ENCODE measurements at regions not wholly inside any gene's neighbourhood (a gene's known extent, or its start where the extent isn't known, plus 50 kb on each side); places are given as distances from the start of the nearest gene placed in this dataset.

DNA sequence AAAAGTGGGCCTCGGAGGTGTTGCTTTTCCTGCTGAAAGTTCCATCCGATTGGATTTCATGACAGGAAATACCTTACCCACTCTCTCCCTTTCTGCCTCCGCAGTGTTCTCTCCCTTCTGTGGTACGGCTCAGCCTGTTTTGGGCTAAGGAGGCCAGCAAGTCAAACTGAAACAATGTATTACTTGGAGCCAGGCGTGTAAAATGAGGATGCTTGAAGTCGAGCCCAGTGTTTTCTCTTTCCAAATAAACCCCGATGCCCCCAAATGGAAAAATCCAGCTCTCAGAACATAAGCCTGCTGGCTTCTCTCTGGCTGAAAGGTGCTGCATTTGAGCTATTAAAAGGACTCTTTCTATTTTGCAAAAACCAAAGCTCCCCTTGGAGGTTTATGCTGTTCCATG is 124.7 kb downstream of the ZNF664 start:
- Histone ChIP-seq H3K9me1 (ENCODE audit: control insufficient read depth, extremely low read depth, insufficient read depth, low read length) (no peaks in the 10 kb centered on the region), H3K79me2 (ENCODE audit: control insufficient read depth, insufficient read depth, low read length) (no peaks in the 10 kb centered on the region), H3K9ac (ENCODE audit: control insufficient read depth, extremely low read depth, insufficient read depth, low read length) (no peak overlapping the region), H2AFZ (ENCODE audit: control insufficient read depth, low read length) (no peak overlapping the region), H3K4me2 (ENCODE audit: control insufficient read depth, extremely low read depth, insufficient read depth, low read depth, low read length) (no peak overlapping the region), H4K20me1 (ENCODE audit: control insufficient read depth, extremely low read depth, insufficient read depth, low read length) (no peaks in the 10 kb centered on the region), H3K9me3 (ENCODE audit: control insufficient read depth, low read depth, low read length) (peaks cover 5% of the 10 kb centered on the region), H3K4me3 (ENCODE audit: control insufficient read depth in 2 of 3, extremely low read depth in 1 of 3, insufficient read depth in 2 of 3, low read depth in 1 of 3, low read length in 3 of 3) (no peak overlapping the region), H3K4me1 (ENCODE audit: control insufficient read depth, extremely low read depth, insufficient read depth, low read length) (no peaks in the 10 kb centered on the region), H3K27ac (ENCODE audit: control insufficient read depth, insufficient read depth, low read length) (no peak overlapping the region), H3K27me3 (ENCODE audit: control insufficient read depth, extremely low read depth, insufficient read depth, low read length) (peaks cover 13% of the 10 kb centered on the region), H3K36me3 (ENCODE audit: control insufficient read depth in 2 of 2, extremely low read depth in 1 of 2, insufficient read depth in 2 of 2, low read length in 2 of 2) (no peaks in the 10 kb centered on the region)
- TF ChIP-seq, protein P1, sequence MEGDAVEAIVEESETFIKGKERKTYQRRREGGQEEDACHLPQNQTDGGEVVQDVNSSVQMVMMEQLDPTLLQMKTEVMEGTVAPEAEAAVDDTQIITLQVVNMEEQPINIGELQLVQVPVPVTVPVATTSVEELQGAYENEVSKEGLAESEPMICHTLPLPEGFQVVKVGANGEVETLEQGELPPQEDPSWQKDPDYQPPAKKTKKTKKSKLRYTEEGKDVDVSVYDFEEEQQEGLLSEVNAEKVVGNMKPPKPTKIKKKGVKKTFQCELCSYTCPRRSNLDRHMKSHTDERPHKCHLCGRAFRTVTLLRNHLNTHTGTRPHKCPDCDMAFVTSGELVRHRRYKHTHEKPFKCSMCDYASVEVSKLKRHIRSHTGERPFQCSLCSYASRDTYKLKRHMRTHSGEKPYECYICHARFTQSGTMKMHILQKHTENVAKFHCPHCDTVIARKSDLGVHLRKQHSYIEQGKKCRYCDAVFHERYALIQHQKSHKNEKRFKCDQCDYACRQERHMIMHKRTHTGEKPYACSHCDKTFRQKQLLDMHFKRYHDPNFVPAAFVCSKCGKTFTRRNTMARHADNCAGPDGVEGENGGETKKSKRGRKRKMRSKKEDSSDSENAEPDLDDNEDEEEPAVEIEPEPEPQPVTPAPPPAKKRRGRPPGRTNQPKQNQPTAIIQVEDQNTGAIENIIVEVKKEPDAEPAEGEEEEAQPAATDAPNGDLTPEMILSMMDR (optimal IDR thresholded peaks at IDR 0.05 in 1 of 3, IDR thresholded peaks at IDR 0.05 in 1 of 3, conservative IDR thresholded peaks at IDR 0.05 in 1 of 3; ENCODE audit: extremely low read depth in 1 of 3, insufficient read depth in 2 of 3, low read length in 3 of 3) = no peak
- no peak for TF ChIP-seq EZH2 (IDR thresholded peaks at IDR 0.05; ENCODE audit: low read length)
- FAIRE-seq = no peak
- dilution Hi-C loops (cut with MboI; ENCODE audit: extremely low pct_ligation_motif_present, low sequenced_read_pairs) = no loop called here
- no peak for DNase-seq (ENCODE audit: low read depth, low spot score)

DNA sequence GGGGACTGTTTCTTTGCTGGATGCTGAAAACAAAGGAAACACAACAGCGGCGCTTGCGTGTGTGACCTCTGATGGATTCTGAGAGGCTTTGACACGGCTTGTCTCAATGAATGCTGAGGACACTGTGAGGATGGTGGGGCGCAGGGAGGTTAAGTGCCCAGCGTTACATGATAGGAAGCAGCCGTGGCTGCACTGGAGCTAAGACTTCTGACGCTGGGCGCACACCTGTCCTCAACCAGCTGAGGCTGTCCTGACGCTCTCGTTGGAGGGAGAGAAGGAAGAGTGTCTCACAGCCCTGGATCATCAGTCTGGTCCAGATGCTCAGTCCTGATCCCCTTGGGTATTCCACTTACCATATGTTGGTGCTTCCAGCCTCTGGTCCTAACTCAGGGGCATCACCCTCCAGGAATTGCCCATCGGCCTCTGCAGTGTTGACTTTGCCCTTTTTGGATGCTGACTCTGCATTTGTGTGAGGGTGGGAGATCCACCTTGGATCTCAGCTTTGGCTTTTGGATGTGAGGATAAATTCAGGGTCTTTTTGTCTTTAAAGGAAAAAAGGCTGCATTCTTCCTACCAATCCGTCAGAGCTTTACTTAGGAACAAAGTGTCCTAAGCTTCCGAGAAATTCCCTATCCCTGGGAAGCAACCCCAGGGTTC is 125.2 kb downstream of the ZNF664 start:
- Histone ChIP-seq H2AFZ (ENCODE audit: control insufficient read depth, low read length) (no peak overlapping the region), H3K4me1 (ENCODE audit: control insufficient read depth, extremely low read depth, insufficient read depth, low read length) (no peaks in the 10 kb centered on the region), H3K9ac (ENCODE audit: control insufficient read depth, extremely low read depth, insufficient read depth, low read length) (no peak overlapping the region), H3K4me3 (ENCODE audit: control insufficient read depth in 2 of 3, extremely low read depth in 1 of 3, insufficient read depth in 2 of 3, low read depth in 1 of 3, low read length in 3 of 3) (no peak overlapping the region), H3K36me3 (ENCODE audit: control insufficient read depth in 2 of 2, extremely low read depth in 1 of 2, insufficient read depth in 2 of 2, low read length in 2 of 2) (no peaks in the 10 kb centered on the region), H3K9me3 (ENCODE audit: control insufficient read depth, low read depth, low read length) (peaks cover under 1% of the 10 kb centered on the region), H4K20me1 (ENCODE audit: control insufficient read depth, extremely low read depth, insufficient read depth, low read length) (no peaks in the 10 kb centered on the region), H3K27me3 (ENCODE audit: control insufficient read depth, extremely low read depth, insufficient read depth, low read length) (peaks cover 13% of the 10 kb centered on the region), H3K79me2 (ENCODE audit: control insufficient read depth, insufficient read depth, low read length) (no peaks in the 10 kb centered on the region), H3K4me2 (ENCODE audit: control insufficient read depth, extremely low read depth, insufficient read depth, low read depth, low read length) (no peak overlapping the region), H3K9me1 (ENCODE audit: control insufficient read depth, extremely low read depth, insufficient read depth, low read length) (no peaks in the 10 kb centered on the region), H3K27ac (ENCODE audit: control insufficient read depth, insufficient read depth, low read length) (no peak overlapping the region)
- DNase-seq (ENCODE audit: low read depth, low spot score) (no peak), FAIRE-seq (no peak)
- TF ChIP-seq EZH2 (IDR thresholded peaks at IDR 0.05; ENCODE audit: low read length) = no peak
- TF ChIP-seq, protein P1 (optimal IDR thresholded peaks at IDR 0.05 in 1 of 3, IDR thresholded peaks at IDR 0.05 in 1 of 3, conservative IDR thresholded peaks at IDR 0.05 in 1 of 3; ENCODE audit: extremely low read depth in 1 of 3, insufficient read depth in 2 of 3, low read length in 3 of 3) = no peak
- dilution Hi-C loops (cut with MboI; ENCODE audit: extremely low pct_ligation_motif_present, low sequenced_read_pairs) = no loop called here

Data from keratinocyte (primary cell).